SK-N-SH treated with all-trans-retinoic acid at 6 μM for 48 hours (cell line): ENCODE measurements at regions not wholly inside any gene's neighbourhood (a gene's known extent, or its start where the extent isn't known, plus 50 kb on each side); places are given as distances from the start of the nearest gene placed in this dataset.

Source experiments
- ARNTL ChIP-seq: fragments of 450-650 bp; formaldehyde crosslinking; IDR thresholded peaks from 2 replicates; pipeline ENCODE4 v1.5.0; 2020; ENCODE audit warnings: low read depth, mild to moderate bottlenecking, moderate library complexity, borderline replicate concordance
- CREB5 ChIP-seq: fragments of 250-450 bp; sonication (Bioruptor Pico); IDR thresholded peaks from 2 replicates; pipeline ENCODE4 v1.5.1; 2020; ENCODE audit warnings: low read depth, mild to moderate bottlenecking, moderate library complexity
- PATZ1 ChIP-seq: fragments of 250-450 bp; sonication (Bioruptor Pico); IDR thresholded peaks from 2 replicates; pipeline ENCODE4 v1.8.0; 2020; ENCODE audit warnings: mild to moderate bottlenecking, moderate library complexity, borderline replicate concordance
- RARB ChIP-seq: fragments of 250-450 bp; sonication (Bioruptor Pico); IDR thresholded peaks from 2 replicates; pipeline ENCODE4 v1.8.0; 2021; ENCODE audit warnings: mild to moderate bottlenecking, moderate library complexity

- TF ChIP-seq CREB5 (CRISPR knock-in tag): no peak
- no peak for TF ChIP-seq PATZ1 (CRISPR knock-in tag)
- TF ChIP-seq ARNTL (CRISPR knock-in tag): no peak
- no peak for TF ChIP-seq RARB
These were observed 333.0 kb upstream of the CNTNAP5 start for GRCh38 chr2:123692121-123692520.
